Skin of body (tissue), 1 donor: ENCODE measurements at regions not wholly inside any gene's neighbourhood (a gene's known extent, or its start where the extent isn't known, plus 50 kb on each side); places are given as distances from the start of the nearest gene placed in this dataset.
A peak's percentile ranks its signal among the peaks of the same experiment; 100 is the strongest.

Experiments
- DNase-seq: peaks from one replicate; lab custom pipeline; 2025; lab: John Stamatoyannopoulos, UW

DNA sequence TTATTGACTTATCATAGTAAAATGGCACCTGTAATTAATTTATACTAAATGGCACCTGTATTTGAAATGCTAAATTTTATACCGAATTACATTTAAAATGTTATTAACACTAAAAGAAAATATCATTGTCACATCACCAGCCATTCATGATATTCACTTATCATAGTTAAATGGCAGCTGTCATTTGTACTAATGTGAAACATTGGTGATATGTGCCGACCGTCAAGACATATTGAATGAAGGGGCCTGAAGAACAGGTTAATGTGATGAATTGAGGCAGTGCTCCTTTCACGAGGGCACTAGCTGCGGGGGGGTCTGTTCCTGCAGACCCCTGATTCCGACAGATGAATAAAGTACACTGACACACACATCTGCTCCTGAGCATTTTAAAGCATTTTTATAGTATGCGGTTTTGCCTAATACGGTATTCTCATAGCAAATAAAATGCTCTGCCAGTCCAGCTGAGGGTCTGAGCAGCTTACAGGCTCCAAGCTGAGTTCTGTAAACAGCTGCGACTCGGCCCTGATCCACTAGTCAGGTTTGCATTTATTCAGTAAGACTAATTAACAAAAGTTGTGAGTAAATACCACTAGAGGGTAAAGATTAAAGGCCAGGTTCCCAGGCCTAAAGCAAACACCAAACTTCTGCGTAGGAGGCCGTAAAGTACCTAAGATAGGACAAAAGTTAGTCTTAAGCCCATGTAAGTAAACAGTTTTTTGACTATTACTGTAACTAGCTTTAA is 593.4 kb upstream of the NETO1 start:
- no peak for DNase-seq

DNA sequence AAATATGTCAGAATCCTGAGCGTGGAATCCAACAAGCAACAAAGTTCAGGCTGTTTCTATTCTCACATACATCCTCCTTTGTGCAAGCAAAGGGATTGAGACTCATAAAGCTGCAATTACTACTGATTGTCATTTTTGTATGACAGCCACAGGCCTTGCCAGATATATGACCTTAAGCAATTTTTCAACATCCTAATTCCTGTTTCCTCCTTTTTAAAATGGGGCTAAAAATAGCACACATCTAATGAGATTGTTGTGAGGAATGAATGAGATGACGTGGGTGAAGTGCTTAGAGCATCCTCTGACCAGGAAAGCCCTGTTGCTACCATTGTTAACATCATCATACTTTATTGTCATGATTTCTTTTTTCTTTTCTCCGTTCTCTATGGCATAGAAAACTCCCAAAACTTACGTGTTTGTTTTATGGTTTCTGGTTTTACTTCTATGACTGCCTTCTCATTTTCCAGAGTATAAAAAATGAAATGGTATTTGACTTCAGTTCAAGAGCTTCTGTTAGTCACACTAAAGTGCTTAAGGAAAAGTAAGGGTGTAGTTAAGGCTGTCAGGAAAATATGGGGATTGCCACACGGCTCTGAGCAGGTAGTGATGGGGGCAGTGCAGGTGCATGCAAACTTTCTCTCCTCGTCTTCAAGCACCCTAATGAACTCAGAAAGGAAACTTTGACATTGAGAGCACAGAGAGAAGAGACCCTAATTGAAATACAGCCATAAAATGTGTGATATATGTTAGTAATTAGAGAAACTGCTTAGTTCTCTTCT is 590.6 kb upstream of the NETO1 start:
- peak; percentile 17 for DNase-seq

DNA sequence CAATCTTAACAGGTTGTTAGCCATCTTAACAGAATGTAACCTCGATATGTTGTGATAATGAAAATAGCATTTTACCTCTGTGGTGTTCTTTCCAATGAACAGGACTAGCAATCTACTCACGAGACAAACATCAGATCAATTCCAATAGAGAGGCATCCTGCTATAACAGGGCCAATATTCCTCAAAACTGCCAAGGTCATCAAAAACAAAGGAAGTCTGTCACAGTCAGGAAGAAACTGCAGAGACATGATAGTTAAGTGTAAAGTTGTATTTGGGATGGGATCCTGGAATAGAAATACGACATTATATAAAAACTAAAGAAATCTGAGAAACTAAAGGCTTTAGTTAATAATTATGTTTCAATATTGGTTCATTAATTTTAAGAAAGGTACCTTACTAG is 588.9 kb upstream of the NETO1 start:
- DNase-seq: no peak

DNA sequence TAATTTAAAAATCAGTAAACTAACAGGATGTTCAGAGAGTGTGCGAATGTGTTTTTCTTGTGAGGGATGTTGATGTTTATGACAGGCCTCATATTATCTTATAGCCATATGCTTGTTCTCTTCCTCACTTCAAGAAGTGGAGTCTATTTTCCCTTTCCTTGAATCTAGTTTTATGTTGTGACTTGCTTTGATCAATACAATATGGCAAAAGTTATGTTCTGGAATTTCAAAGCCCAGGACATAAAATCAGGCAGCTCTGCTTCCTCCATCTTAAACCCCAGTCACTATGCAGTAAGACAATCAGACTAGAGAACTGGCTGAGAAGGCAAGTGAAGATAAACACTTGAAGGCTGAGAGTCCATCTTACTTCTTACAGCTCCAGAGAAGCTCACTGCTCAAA is 585.1 kb upstream of the NETO1 start:
- DNase-seq: no peak

DNA sequence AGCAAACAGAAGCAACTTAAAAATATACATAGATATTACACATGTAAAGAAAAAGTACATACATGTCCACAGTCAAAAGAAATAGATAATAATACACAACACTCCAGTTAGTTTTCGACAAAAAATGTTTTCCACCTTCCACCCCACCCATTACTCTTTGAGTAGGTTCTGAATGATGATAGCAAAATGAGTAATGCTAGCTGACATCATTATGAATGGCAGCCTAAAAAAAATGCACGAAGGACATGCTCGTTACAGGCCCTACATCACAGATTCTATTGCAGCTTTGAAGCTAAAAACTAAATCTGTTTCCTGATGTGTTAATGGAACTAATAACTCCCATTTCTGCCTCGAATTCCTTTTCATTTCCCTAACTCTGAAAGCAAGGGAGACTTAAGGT is 578.7 kb upstream of the NETO1 start:
- DNase-seq: no peak

DNA sequence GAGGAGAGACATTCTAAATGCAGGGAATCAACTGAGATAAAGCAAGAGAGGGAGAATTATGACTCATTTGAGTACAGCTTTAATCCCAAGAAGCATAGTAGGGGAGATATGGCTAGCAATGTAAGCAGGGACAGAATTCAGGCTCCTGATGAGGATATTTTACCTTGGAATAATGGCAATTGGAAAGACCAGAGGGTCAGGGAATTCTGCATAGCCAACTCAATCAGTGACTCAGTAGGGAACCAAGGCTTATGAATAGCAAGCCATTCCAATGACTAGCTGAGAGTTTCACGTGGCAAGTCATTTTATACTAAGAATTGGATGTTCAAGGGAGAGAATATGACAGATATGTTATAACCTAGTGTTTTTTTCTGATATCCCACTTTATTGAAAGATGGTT is 563.8 kb upstream of the NETO1 start:
- no peak for DNase-seq

DNA sequence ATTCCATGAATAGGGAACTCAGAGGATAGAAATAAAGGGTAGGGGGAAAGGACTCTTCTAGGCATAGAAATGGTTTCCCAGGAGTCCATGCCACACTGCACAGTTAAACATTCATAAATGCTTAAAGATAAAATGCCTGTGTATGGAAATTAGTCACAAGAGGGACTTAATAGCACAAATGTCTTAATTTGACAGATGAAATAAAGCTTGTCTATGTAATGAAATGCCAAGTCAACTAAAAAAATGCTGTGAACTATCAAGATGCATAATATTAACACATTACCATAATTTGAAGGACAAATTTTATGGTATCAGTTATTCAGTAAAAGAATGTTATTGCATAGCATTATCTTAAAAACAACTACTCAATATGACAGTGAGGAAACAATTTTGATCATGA is 553.2 kb upstream of the NETO1 start:
- no peak for DNase-seq

DNA sequence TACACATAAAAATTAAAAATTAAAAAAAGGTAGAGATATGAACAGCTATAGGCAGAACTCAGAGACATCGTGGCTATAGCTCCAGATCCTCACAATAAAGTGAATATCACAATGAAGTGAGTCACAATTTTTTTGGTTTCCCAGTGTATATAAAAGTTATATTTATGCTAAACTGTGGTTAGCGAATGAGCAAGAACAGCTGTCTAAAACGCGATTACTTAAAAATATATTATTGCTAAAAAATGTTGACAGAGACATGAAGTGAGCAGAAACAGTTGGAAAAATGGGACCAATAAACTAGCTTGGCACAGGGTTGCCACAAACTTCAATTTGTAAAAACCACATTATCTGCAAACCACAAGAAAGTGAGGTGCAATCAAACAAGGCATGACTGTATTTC is 551.7 kb upstream of the NETO1 start:
- no peak for DNase-seq

DNA sequence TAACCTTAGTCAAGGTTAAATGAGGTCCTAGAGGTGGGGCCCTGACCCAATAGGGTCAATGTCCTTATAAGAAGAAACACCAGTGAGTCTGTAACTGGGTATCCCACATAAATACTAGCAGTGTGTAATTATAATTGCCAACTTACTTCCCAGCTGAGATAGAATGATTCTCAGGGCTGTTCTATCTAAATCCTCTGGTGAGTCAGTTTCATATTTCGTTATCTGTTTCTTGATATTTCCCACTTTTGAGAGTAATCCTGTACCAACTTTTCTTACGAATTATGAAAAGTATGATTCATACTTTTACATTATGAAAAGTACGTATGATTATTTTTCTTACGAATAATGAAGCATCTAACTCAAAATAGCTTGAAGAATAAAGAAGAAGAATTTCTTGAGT is 546.8 kb upstream of the NETO1 start:
- no peak for DNase-seq

DNA sequence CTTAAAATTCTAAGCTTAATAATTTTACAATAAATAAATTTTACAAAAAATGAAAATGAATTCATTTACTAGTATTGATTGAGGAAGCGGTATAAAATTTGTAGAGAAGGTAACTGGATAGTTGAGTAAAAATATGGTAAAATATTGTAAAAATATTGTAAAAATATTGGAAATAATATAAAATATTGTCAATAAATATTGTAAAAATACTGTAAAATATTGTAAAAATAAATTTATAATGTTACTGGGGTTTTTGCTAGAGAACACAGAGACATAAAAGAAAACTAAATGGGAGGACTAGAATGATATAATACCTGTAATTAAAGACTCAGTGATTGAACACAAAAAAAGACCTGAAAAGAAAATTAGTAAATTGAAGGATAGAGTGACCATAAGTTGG is 546.3 kb upstream of the NETO1 start:
- no peak for DNase-seq

DNA sequence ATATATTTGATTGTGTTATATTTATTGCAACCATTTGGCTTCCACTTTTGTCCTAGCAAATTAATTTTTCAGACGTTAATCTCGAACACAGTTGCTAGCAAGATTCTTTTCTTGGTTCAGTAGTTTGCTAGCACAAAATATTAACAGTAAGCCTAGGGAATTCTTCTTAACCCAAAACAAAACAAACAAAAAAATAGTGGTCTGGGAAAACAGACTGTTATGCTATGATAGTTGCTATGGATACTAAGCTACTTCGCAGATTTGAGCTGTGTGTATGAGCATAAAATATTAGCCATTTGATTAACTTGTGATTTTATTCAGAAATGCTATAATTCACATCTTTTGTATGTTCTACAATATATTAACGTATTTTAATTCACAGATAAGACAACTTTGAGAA is 541.5 kb upstream of the NETO1 start:
- no peak for DNase-seq

DNA sequence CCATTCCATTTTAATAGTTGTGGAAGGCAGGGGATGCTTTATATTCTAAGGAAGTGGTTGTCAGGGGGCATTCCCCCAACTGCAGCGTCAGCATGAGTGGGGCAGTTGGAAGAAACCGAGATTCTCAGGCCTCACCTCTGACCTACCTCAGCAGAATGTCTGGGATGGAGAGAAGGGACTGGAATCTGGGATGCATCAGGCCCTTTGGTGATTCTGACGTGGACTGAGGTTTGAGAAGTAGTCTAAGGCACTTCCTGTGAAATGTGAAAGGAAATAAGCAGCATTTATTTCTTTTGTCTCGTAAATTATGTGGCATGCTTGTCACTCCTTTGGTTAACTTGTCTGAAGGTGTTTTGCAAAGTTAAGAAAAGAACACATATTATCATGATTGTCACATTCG is 540.7 kb upstream of the NETO1 start:
- DNase-seq: no peak

DNA sequence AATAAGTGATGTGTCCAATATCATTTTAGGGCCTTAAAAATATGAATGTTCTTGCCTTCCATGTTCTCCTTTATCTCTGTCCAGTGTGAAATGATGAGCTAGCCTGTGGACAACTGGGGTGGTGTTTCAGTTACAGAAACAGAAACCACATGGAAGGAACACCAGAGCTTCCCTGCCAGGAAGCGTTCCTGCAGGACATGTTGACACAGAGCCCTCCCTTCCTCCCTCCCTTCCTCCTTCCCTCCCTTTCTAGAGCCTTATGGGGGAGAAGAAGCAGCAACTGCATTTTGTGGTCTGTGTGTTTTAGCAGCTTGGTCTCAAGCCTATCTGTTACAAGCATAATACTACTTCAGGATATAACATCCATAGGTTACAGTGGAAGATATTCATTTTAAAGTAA is 539.7 kb upstream of the NETO1 start:
- DNase-seq: no peak

DNA sequence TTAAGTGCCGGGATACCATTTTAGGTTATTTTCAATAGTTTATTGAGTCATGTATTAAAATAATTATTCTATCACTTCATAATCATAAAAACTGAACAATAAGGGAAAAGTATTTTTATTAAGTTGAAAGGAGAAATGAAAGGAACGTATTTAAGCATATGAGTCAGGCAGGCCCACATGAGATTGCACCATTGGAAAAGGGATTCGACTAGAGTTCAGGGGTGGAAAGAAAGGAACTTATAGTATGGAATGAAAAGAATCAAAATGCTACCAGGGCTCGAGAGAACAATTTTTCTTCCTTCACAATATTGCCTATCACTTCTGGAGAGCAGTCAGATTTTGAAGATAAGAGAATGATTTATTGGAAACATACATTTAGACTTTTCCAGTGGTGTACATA is 516.5 kb upstream of the NETO1 start:
- no peak for DNase-seq

DNA sequence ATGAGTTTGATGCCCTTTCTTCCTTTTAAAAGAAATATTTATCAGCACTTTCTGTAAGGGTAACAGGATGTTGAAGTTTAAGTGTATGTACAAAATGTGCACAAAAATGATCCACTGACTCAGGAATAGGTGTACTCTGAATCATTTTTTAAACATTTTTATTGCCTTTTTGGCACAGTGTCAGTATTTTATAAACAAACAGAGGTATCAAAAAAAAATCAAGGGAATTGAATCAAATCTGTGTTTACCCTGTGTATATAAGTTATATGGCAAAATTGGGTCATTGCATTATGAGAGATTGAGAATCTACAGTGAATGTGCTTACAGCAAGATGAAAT is 513.9 kb upstream of the NETO1 start:
- DNase-seq: no peak

DNA sequence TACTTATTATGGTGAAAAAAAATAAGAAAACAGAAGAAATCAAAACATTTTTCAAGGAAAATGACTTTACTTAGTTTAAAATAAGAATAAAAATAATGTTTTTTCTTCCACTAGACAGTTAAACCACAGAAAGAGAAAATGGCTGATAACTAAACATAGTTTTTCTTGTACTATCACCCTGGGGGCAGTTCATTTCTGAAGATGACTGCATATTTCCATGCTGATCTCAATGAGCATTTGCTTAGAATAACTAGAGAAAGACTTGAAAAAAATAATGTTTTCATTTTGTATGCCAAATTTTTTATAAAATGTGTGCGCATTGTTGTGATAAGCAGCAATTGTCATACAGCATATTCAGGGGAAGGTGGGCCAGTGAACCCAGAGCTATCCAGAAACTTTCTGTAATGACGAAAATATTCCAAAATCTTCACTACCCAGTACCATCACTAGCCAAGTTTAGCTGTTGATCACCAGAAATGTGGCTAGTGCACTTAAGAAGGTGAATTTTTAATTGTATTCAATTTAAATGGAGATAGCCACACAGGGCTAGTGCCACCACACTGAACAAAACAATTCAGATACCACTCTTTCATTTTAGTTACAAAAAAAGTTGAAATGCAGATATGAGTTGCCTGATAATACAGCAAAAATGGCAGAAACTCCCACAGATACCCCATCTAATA is 513.4 kb upstream of the NETO1 start:
- DNase-seq: no peak

DNA sequence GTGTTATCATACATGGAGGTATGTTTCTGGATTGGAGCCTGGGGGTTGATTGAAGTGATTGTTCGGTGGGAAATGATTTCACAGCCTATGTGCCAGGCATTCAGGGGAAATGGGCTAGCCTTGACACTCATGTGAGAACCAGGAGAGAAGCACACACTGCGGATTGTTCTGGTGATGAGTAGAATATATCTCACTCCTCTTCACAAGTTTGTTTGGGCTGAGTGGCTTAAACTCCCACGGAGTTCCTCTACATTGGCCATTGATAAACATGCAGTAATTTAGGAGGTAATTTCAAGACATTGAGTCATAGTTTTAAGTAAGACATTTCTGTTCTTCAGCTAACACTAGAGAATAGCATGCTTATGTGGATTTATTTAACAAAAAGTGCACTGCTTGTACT is 498.9 kb upstream of the NETO1 start:
- no peak for DNase-seq

DNA sequence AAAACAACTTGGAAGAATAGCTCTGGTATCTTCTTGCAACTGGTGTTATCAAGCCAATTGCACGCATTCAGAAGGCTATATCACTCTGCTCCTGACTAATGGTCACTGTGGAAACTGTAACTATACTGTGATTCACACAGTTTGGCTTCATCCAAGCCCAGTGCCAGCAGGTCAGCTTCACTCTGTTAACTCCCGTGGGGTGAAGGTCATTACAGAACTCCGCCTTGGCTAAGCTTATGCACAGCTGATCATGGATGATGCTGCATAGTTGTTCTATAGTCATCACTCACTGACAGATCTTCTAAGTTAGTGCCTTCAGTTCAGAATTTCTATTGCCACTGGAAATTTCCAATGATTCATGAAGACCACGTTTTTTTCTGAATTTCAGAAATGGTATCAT is 497.2 kb upstream of the NETO1 start:
- no peak for DNase-seq

DNA sequence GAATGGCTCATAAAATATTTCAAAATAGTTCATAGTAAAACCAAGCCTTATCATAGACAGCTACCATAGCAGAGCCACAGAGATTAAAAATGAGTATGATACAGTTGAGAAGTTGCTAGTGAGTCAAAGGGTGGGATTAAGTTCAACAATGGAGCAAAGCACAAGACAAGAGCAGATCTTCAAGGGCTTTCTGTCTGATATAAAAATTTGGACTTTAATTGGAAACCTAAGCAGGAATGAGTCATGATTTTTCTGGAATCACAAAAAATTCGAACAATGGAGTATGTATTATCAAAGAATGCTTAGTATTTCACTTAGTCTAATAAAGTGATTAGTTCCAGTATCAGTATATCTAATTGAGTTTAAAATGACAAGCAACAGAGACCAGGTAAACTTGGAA is 487.3 kb upstream of the NETO1 start:
- no peak for DNase-seq

DNA sequence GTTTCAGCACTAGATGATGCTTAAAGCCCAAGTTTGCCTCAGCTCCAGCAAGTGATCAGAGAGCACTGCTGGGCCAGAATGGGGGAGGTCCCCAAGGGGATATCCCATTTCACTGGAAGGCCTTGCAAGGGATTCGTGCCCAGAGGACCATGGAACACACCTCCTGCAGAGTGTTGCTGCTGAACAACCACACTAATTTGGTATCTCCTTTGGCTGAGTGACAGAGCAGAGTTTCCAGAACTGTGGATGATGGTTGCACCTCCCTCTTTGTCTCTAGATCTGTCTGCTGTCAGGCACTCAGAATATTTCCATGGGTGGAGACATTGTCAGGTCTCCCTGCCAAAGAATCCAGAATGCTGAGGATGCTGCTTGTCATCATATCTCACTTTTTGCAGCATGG is 484.8 kb upstream of the NETO1 start:
- DNase-seq: no peak

DNA sequence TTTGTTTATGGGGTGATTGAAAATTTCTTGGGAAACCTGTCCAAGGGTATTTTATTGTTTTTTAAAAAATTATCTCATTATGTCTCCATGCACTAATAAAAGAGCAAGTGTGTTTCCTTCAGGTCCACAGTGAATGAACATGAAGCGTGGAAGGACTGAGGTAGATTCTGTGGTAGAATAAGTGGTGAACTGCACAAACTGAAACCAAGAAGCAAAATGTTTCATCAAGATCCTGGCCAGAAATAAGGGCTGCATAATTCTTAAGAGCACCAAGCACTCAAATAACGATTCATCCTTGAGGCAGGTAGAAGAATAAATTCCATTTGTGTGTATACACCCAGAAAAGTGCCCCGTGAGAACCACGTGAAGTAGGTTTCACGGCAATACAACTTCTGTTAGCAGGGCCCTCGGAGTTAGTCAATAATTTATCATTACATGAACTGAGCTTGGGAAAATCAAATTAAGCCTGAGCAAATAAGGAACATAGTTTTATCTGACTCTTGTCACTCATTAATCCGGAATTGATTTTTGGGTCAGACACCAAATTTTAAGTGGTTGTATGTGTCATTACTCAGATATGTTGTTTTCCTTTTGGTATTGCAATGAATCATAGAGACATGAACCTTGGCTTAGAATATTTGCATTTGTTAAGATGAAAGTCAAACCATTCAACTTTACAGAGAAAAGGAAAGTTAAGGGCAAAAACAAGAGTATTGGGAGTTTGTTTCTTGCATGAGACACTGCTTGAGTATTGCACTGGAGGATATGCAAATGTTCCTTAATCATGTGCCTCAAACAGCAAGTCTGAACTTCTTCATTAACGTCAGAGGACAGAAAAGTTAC is 472.6 kb upstream of the NETO1 start:
- DNase-seq: no peak

DNA sequence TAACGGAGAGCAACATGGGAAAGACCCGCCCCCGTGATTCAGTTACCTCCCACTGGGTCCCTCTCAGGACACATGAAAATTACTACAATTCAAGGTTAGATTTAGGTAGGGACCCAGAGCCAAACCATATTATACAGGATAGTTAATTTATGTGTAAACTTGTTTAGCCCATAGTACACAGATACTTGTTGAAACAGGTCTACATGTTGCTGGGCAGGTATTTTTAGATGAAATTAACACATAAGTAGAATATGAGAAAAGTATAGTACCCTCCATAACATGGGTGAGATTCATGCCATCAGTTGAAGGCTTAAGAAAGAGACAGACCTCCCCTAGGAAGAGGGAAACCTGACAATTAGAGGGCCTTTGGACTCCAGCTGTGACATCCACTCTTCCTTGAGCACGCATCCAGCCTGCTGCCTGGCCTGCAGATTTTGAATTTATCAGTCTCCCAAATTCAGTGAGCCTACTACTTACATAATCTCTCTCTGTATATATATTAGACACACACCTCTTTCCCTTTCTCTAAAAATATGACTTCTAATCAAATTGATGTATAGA is 463.5 kb upstream of the NETO1 start:
- no peak for DNase-seq
